SIG-M5 treated with dmso at 0.1 percent for 504 hours (cell line): ENCODE measurements at regions not wholly inside any gene's neighbourhood (a gene's known extent, or its start where the extent isn't known, plus 50 kb on each side); places are given as distances from the start of the nearest gene placed in this dataset.
"Not testable (repeated sequence)": the region's sequence is repeated elsewhere in the genome, so short reads cannot be mapped to it uniquely, and the experiment has no call there.

Experiments
- DNase-seq: peaks from one replicate; lab custom pipeline; 2025; ENCODE audit not compliant: unreplicated experiment; lab: John Stamatoyannopoulos, UW

- DNase-seq, result no peak
Observed at GRCh38 chr9:120338340-120338739, 241.6 kb downstream of the CDK5RAP2 start.

GRCh38 chr9:120337131-120337530 is 242.8 kb downstream of the CDK5RAP2 start:
- no peak for DNase-seq

GRCh38 chr9:120336753-120337090 is 243.2 kb downstream of the CDK5RAP2 start:
- no peak for DNase-seq

- DNase-seq, result no peak
Observed at GRCh38 chr9:120336021-120336752, 243.8 kb downstream of the CDK5RAP2 start.

GRCh38 chr9:120331913-120332312 is 248.1 kb downstream of the CDK5RAP2 start:
- no peak for DNase-seq

- DNase-seq, result no peak
Observed at GRCh38 chr9:120330031-120330430, 249.9 kb downstream of the CDK5RAP2 start.

GRCh38 chr9:120327322-120327721 is 252.6 kb downstream of the CDK5RAP2 start:
- DNase-seq, result no peak

- no peak for DNase-seq
Observed at GRCh38 chr9:120326049-120326693, 253.8 kb downstream of the CDK5RAP2 start.

- peak; percentile 3 for DNase-seq
Observed at GRCh38 chr9:120324996-120325642, 254.8 kb downstream of the CDK5RAP2 start.

- no peak for DNase-seq
Observed at GRCh38 chr9:120324461-120324860, 255.5 kb downstream of the CDK5RAP2 start.

- no peak for DNase-seq
Observed at GRCh38 chr9:120323125-120323524, 256.8 kb downstream of the CDK5RAP2 start.

GRCh38 chr9:120319452-120319851 is 260.5 kb downstream of the CDK5RAP2 start:
- no peak for DNase-seq

GRCh38 chr9:120315154-120315553 is 264.8 kb downstream of the CDK5RAP2 start:
- DNase-seq, result no peak

- no peak for DNase-seq
Observed at GRCh38 chr9:120312031-120312430, 267.9 kb downstream of the CDK5RAP2 start.

- DNase-seq, result no peak
Observed at GRCh38 chr9:120310035-120310434, 269.9 kb downstream of the CDK5RAP2 start.

GRCh38 chr9:120308495-120308894 is 271.5 kb downstream of the CDK5RAP2 start:
- DNase-seq, result no peak

- DNase-seq, result no peak
Observed at GRCh38 chr9:120307599-120307998, 272.4 kb downstream of the CDK5RAP2 start.

- DNase-seq, result no peak
Observed at GRCh38 chr9:120306561-120306960, 273.4 kb downstream of the CDK5RAP2 start.

GRCh38 chr9:120306088-120306487 is 273.9 kb downstream of the CDK5RAP2 start:
- DNase-seq, result no peak

- not testable (repeated sequence) for DNase-seq
Observed at GRCh38 chr9:120304896-120305295, 275.1 kb downstream of the CDK5RAP2 start.

- no peak for DNase-seq
Observed at GRCh38 chr9:120303519-120303918, 276.4 kb downstream of the CDK5RAP2 start.

- no peak for DNase-seq
Observed at GRCh38 chr9:120299785-120300184, 280.2 kb downstream of the CDK5RAP2 start.
